Right cardiac atrium (tissue), 5 donors: ENCODE measurements at regions not wholly inside any gene's neighbourhood (a gene's known extent, or its start where the extent isn't known, plus 50 kb on each side); places are given as distances from the start of the nearest gene placed in this dataset.

Experiments
- ATAC-seq, 2 donors: fragments of 200-7000 bp; cut with Tn5 transposase; one replicate each; pipeline versions ENCODE4 v1.8.0 to v1.9.1; 2020; ENCODE audit warnings: moderate library complexity in 2 of 2, mild to moderate bottlenecking in 1 of 2
- DNase-seq, 3 donors: peaks; one replicate each; pipeline ENCODE4 v3.0.0-alpha.2; 2020
- H3K27ac ChIP-seq: one replicate; pipeline ENCODE4 v1.5.1; 2013; ENCODE audit warnings: mild to moderate bottlenecking, low read length, control low read depth, moderate library complexity
- H3K27me3 ChIP-seq: one replicate; pipeline ENCODE4 v1.6.1; 2013; ENCODE audit not compliant: control insufficient read depth, insufficient read depth
- H3K4me1 ChIP-seq: one replicate; pipeline ENCODE4 v1.6.1; 2013; ENCODE audit warnings: low read length; ENCODE audit not compliant: control insufficient read depth, insufficient read depth
- H3K4me3 ChIP-seq: one replicate; pipeline ENCODE4 v1.5.1; 2013; ENCODE audit warnings: low read length, control low read depth
- H3K9me3 ChIP-seq: one replicate; pipeline ENCODE4 v1.6.1; 2013; ENCODE audit warnings: low read length; ENCODE audit not compliant: control insufficient read depth
- WGBS: extraction: QIAGEN DNeasy Blood & Tissue Kit; methylation state at CpG from one replicate; pipeline ENCODE4 v1.1.7; 2013; 5-methylcytosine and 5-hydroxymethylcytosine counted together
- intact Hi-C, 4 donors: fragments of 100-400 bp; cut with DNase I; formaldehyde crosslinking; loops; one replicate each; pipeline versions ENCODE4 v1.11.0 to v1.14.0; 2022 to 2023
- donor health status: healthy with polysubstance abuse.
- donor health status: DM: no; HTN: yes; CAD: no.
- donor health status: DM: no; HTN: no; CAD: no.
- donor health status: DM: no; HTN: yes; CAD: no; lungs with severe emphysema.
- donor health status: DM: yes; HTN: yes; CAD: no.

GRCh38 chr12:46457958-46458357 lies 85.4 kb upstream of the SLC38A2 start:
- Histone ChIP-seq H3K4me3 (no peak overlapping the region), H3K27ac (no peak overlapping the region), H3K4me1 (peaks cover 7% of the 10 kb centered on the region), H3K9me3 (no peaks in the 10 kb centered on the region), H3K27me3 (no peaks in the 10 kb centered on the region)
- intact Hi-C loops, result no loop called here
- no peak for ATAC-seq
- no peak for DNase-seq
- WGBS, result 97% methylated on average over 2 of the region's 2 CpGs

DNA sequence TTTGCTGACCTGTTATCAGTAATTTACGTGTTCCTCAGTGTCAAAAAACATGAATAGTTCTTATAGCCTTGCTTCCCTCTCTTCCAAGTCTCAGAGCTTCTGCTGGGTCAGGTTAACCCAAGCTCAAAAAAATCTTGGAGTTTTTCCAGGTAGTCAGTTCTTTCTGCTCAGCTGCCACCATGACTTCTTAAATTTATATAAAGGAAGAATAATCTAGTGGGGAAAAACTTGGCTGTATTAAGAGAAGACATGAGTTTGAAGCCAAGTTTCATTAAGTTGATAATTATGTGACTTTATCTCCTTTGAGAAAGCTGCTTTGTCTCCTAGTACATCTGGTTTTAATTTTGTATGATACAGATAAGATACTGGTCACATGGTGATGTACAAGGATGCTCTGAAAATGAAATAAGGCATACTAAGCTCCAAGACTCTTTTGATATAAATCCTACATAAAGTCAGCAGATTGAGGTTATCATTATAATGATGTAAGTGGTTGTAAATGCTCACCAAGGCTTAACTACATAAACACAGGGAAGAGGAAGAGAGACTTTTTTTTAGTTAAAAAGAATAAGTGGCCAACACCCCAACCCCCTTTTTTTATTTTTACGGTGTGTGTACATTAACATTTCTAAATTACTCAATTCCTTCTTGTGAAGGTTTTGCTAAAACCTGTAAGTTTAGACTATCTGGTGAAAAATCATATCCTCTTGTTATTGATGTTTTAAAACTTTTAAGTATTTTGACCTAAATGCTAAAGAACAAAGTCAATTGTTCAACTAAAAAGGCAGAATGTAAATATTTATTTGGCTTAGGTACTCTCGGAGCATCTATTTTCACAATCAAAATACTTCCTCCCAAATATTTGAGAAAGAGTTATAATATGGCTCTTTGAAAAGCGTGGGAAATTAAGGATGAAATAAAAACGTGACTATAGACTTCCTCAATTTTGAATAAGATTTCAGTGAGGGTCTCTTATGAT lies 84.1 kb upstream of the SLC38A2 start:
- ATAC-seq (no peak), DNase-seq (no peak)
- 57% methylated on average over 5 of the region's 5 CpGs for WGBS
- Histone ChIP-seq H3K27me3 (no peaks in the 10 kb centered on the region), H3K9me3 (no peaks in the 10 kb centered on the region), H3K4me3 (no peak overlapping the region), H3K4me1 (peaks cover 6% of the 10 kb centered on the region), H3K27ac (no peak overlapping the region)
- intact Hi-C loops, result no loop called here

DNA sequence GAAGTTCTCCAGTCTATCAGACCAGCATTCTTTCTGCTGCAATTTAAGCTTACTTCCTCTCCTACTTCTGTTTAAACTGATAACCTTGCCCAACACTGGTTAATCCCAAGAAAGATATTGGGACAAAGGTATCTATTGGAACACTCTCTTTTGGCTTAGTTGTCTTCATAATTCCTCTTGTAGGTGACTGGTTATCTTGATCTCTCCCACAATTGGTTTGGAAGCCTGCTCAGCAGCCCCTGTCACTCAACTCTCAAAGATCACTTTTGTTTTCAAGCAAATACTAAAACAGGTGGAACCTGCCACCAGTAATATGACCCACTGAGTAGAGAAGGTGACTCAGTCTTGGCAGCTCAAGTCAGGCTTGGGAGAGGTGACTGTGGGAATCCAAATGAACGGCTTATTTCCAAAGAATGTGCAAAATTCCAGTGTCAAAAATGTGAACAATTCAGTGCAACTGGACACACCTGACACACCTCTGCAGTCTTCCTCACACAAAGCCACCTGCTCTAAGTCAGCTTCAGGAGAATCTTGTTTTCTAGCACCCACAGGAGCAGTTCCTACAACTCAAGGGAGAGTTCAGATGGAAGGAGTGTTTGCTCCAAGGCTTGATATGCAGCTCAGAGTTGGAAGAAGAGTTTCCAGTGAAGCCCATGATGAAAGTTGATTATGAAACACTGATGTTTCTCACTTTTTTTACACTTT lies 83.2 kb upstream of the SLC38A2 start:
- 80% methylated on average over 1 of the region's 1 CpG for WGBS
- H3K27ac ChIP-seq, result no peak overlapping the region
- no peak for DNase-seq
- no peaks in the 10 kb centered on the region for H3K9me3 ChIP-seq
- H3K4me3 ChIP-seq, result no peak overlapping the region
- peaks cover 6% of the 10 kb centered on the region for H3K4me1 ChIP-seq
- H3K27me3 ChIP-seq, result no peaks in the 10 kb centered on the region
- no peak for ATAC-seq
- intact Hi-C loops, result no loop called here

GRCh38 chr12:46454981-46455380 lies 82.4 kb upstream of the SLC38A2 start:
- Histone ChIP-seq H3K27me3 (no peaks in the 10 kb centered on the region), H3K4me3 (no peak overlapping the region), H3K4me1 (peaks cover 10% of the 10 kb centered on the region), H3K9me3 (no peaks in the 10 kb centered on the region), H3K27ac (no peak overlapping the region)
- ATAC-seq (no peak), DNase-seq (no peak)
- intact Hi-C loops, result no loop called here
- 77% methylated on average over 1 of the region's 1 CpG for WGBS

DNA sequence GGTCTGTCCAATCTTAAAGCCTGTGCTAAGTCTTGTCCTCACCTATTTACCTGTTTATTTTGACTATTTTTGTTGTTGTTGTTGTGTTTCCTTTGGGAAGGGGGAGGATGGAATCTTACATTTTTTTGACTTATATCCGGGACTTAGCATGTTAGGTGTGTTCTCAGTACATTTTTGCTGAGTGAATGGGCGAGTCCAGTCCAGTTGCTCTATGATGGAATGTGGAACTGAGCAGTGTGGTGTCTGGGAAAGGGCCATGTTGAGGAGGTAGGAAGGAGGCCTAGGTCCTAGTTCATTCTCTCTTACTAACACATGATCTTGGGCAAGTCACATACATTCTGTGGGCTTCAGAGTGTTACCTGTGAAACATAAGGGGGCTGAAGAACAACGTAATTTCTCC lies 80.9 kb upstream of the SLC38A2 start:
- 96% methylated on average over 3 of the region's 3 CpGs for WGBS
- no peak overlapping the region for H3K4me3 ChIP-seq
- peaks cover 7% of the 10 kb centered on the region for H3K4me1 ChIP-seq
- H3K27ac ChIP-seq, result no peak overlapping the region
- ATAC-seq (no peak), DNase-seq (no peak)
- no peaks in the 10 kb centered on the region for H3K9me3 ChIP-seq
- no peaks in the 10 kb centered on the region for H3K27me3 ChIP-seq
- intact Hi-C loops, result no loop called here

- no peak for ATAC-seq
- Histone ChIP-seq H3K27me3 (no peaks in the 10 kb centered on the region), H3K4me3 (no peak overlapping the region), H3K4me1 (peaks cover 7% of the 10 kb centered on the region), H3K27ac (no peak overlapping the region), H3K9me3 (no peaks in the 10 kb centered on the region)
- WGBS, result 23% methylated on average over 1 of the region's 1 CpG
- DNase-seq, result no peak
- intact Hi-C loops, result no loop called here
Observed at GRCh38 chr12:46452776-46453175, 80.2 kb upstream of the SLC38A2 start.

DNA sequence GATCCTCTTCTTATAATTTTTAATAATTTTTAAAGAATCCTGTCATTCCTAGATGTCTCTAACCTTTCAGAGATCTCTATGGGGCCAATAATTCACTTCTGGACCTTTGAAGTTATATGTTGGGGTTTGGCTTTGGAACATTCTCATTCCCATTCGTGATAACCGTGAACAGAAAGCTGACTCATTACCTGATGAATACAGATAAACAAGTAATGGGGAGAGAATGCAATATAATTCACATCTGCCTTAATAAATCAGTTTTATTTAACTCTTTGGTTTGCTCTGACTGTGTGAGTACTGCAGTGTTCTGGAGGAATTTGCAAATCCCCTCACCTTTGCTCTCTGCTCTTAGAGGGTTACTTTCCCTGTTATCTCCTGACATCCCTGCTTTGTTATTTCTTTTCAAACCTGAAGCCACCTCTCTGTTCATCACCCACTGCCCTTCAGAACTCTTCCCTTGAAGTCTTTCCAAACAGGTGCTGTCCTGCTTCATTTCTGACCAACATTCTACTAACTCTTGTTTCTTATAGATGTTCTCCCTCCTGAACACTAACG lies 79.6 kb upstream of the SLC38A2 start:
- H3K27ac ChIP-seq, result no peak overlapping the region

GRCh38 chr12:46451276-46452021 lies 78.9 kb upstream of the SLC38A2 start:
- DNase-seq (no peak), ATAC-seq (no peak)
- 69% methylated on average over 5 of the region's 5 CpGs for WGBS
- H3K4me1 ChIP-seq, result peaks cover 7% of the 10 kb centered on the region
- intact Hi-C loops, result no loop called here
- no peaks in the 10 kb centered on the region for H3K27me3 ChIP-seq
- H3K4me3 ChIP-seq, result no peak overlapping the region
- no peak overlapping the region for H3K27ac ChIP-seq
- H3K9me3 ChIP-seq, result no peaks in the 10 kb centered on the region

More for the DNA sequence above, 79.6 kb upstream of the SLC38A2 start:
- intact Hi-C loops, result no loop called here
- H3K4me3 ChIP-seq, result no peak overlapping the region
- no peak for ATAC-seq
- DNase-seq, result no peak
- no peaks in the 10 kb centered on the region for H3K9me3 ChIP-seq
- H3K27me3 ChIP-seq, result no peaks in the 10 kb centered on the region
- 41% methylated on average over 3 of the region's 3 CpGs for WGBS
- H3K4me1 ChIP-seq, result peaks cover 7% of the 10 kb centered on the region

GRCh38 chr12:46450279-46450748 lies 77.7 kb upstream of the SLC38A2 start:
- peak overlapping the region; percentile 47 for H3K27ac ChIP-seq
- intact Hi-C loops, result no loop called here
- ATAC-seq (peak; percentile 88 to 94), DNase-seq (peak; percentile 77 to 93 (median 88))
- no peak overlapping the region for H3K4me3 ChIP-seq
- peaks cover 7% of the 10 kb centered on the region for H3K4me1 ChIP-seq
- 4% methylated on average over 1 of the region's 1 CpG for WGBS
- H3K27me3 ChIP-seq, result no peaks in the 10 kb centered on the region
- no peaks in the 10 kb centered on the region for H3K9me3 ChIP-seq

DNA sequence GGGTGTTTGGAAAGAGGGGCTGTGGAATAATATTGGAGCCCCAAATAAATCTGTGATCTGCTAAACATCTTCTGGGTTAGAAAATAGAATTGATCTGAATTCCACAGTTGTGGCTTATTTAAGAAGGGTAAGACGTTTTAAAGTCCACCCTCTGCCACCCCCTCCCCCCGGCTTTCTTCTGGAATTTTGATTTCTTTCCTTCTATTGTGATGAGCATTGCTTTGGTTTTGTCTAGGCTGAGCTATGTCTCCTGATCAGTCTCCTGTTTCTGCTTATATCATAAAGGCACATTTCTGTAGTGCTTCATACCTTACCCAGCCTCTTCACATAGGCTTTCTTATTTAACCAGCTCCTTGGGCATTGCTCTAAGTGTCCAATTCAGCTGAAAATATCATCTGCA lies 77.3 kb upstream of the SLC38A2 start:
- Histone ChIP-seq H3K4me3 (no peak overlapping the region), H3K27me3 (no peaks in the 10 kb centered on the region), H3K9me3 (no peaks in the 10 kb centered on the region), H3K4me1 (peaks cover 7% of the 10 kb centered on the region), H3K27ac (peak overlapping the region; percentile 47)
- intact Hi-C loops, result no loop called here
- ATAC-seq (peak in 1 of 2 donors; percentile 27), DNase-seq (no peak)
- 63% methylated on average over 2 of the region's 2 CpGs for WGBS
